DMS153 treated with DMSO at 0.1 percent for 48 hours (cell line): ENCODE measurements at regions not wholly inside any gene's neighbourhood (a gene's known extent, or its start where the extent isn't known, plus 50 kb on each side); places are given as distances from the start of the nearest gene placed in this dataset.
A peak's percentile ranks its signal among the peaks of the same experiment; 100 is the strongest.

Experiments
- DNase-seq: peaks from one replicate; lab custom pipeline; 2025; ENCODE audit not compliant: unreplicated experiment; lab: John Stamatoyannopoulos, UW

DNA sequence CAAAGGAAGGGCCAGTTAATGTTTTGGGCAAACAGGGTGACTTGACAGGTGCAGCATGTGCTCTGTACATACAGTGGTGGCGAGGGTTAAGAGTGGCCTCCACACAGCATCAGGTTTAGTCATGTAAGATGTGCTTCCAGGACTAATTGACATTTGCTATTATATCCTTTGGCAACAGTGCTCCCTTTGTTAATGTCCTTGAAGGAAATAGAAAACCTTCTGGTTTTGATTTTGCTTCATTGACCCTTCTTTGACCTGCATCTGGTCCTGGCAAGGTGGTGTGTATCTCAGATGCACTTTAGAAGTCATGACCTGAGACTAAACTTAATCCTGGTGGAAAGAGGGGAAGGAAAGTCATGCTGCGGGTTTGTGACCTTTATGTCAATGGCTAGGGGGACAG, 440.0 kb downstream of the ENC1 start:
- peak; percentile 39 for DNase-seq

- DNase-seq, result no peak
Observed at GRCh38 chr5:74199436-74200210, 440.9 kb downstream of the ENC1 start.

DNA sequence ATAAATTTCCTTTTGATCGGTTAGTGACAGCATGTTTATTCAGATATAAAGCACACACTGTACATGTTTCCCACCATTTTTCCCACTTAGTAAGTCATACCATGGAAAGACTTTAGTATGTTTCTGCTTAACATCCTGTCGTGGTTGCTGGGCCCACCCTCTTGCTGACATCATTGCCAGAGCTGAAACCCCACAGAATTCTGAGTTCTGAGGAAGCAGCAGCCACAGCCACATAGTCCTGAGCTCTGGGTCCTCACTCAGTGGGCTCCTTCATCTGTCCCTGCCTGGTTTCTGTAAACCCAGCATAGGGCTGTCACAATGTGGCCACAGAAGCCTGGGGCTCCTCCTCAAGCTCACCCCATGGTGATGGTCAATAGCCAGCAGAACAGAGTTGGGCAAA, 441.5 kb downstream of the ENC1 start:
- no peak for DNase-seq

DNA sequence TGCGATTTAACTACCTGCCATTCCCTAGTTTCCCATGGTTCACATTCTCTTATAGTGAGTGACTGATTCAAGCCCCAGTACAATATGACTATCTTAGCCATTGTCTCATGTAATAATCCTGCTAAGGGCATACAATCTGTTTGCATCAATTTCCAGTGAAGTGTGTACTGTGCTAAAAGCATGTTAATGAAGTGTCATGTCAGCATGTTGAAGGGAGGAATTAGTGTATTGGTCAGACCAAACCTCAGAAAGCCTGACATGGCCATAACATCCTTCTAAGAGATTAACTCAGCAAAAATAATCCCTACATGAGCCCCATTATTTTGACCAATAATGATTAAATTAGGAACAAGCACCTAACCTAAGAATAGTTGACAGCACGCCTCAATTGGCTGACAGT, 442.4 kb downstream of the ENC1 start:
- DNase-seq, result no peak

GRCh38 chr5:74196233-74196632, 444.3 kb downstream of the ENC1 start:
- DNase-seq, result no peak

DNA sequence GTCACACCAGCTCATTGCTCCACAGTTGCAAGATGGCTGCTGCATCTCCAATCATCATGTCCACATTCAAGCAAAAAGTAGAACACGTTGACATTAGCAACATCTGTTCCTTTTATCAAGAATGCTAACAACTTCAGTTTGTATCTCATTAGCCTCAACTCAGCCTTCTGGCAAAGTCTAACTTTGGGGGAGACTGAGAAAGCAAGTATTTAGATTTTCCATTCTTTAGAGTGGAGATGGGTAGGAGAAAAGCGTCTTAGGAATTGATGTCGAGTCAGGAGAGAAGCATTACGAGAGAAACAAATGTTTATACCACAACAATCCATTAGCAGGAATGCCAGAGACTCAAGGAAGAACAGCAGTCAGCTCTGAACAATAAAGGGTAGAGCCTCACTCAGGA, 446.3 kb downstream of the ENC1 start:
- no peak for DNase-seq

DNA sequence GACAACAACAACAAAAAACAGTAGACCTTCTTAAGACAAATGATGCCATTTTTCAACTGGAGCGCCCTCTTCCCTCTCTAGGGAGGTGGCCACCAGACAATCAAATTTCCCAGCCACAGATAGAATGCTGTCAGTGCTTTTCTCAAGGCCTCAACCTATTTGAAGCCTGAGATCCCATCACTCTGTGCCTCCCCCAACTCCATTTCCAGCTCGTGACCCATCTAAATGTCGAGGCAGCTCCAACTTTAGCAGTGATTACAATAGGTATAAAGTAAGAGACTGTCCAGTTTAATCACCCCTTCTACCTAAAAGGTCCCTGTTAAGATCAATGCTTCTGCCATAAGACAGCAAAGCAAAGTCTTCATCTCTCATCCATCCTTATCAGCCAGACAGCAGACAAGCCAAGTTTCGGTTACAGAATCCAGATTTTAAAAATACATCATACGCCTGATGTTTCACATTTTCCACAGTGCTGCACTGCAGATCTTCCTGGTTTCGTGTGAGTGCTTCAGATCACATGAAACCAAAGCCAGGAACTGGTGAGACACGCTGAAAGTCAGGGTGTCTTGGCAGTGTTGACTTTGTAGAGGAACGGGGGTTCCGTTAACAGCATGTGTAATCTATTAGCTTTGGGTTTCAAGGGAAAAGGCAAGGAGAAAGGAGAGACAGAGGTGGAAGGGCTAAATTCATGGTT, 447.8 kb downstream of the ENC1 start:
- DNase-seq, result no peak

DNA sequence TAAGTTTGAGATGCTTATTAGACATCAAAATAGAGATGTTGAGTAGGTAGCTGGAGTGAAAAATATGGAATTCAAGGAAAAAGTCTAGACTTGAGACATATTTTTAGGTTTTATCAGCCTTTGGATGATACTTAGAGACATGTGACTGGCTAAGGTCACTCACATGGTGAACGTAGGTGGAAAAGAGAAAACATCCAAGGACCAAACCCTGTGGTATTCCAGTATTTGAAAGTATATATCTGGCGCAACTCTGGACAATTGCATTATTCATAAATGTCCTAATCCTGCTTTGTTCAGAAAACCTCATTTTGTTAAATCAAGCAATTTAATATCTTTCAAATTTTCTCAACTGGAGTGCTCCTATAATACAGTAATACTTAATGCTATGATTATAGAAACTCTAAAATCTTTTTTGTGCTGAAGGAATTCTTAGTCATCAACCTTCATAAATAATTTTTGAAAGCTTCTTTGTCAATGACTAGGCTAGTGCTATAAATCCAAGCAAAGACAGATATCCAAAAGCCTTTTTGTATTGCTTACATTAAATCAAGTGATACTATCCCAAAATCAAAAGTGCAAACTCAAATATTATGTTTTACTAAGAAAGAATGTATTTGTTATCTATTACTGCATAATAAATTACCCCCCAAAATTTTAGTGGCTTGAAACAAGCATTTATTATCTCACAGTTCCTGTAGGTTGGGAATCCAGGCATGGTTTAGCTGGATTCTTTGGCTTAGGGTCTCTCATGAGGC, 452.0 kb downstream of the ENC1 start:
- DNase-seq, result no peak

DNA sequence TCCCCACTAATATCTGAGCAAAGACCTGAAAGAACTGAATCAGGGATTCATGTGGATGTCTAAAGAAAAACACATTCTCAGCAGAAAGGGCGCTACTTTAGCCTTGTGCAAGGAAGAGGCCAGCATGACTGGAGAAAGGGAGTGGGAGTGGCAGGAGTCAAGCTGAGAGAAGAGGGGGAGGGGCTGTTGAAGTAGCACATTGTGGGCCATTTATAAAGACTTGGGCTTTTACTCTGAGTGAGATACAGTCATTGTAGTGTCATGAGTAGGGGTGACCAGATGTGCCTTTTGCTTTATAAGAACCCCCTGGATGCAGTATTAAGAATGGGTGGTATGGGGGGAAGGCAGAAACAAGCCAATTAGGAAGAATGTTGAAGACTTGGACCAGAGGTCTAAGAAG, 452.8 kb downstream of the ENC1 start:
- DNase-seq, result no peak

DNA sequence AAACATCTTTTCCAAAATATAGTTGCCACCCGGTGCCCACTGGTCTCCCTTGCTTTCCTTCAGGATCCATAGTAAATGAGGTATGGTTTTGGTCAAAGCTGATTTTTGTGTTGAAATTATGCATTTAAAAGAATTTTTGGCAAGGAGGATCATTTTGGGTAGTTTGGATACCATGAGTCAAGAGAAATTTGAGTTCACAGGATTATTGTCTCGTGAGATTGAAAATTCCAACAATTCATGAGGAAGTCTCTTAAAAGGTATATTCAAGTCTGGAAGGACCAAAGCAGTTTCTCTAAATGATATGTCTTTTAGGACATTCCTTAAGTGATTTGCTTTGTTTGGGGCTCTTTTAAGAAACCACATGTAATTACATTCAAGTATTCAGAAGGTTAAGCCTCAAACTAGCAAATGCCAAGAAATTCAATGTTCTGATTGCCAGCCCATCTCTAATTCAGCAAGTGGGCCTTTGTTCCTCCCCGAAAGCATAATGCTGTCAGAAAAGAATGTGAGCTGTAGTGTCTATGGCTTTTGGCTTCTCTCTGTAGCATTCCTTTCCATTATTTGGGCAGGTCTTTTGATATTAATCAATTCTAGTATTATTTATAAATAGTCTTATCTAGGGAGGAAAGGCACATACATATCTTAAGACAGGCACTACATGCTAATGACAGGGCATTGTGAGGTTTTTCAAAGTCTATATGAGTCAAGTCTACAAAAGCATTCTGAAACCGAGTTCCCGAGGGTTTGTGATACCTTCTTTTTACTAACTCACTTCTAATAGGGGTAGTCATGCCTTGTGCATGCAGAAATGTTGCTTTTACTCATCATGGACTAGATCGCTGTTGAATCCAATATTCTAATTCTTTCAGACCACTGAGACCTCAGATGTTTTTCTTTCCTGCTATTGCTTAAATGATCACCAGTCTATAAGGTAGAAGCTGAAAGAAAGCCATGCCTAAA, 453.9 kb downstream of the ENC1 start:
- DNase-seq, result no peak

GRCh38 chr5:74185599-74185998, 454.9 kb downstream of the ENC1 start:
- DNase-seq, result no peak

DNA sequence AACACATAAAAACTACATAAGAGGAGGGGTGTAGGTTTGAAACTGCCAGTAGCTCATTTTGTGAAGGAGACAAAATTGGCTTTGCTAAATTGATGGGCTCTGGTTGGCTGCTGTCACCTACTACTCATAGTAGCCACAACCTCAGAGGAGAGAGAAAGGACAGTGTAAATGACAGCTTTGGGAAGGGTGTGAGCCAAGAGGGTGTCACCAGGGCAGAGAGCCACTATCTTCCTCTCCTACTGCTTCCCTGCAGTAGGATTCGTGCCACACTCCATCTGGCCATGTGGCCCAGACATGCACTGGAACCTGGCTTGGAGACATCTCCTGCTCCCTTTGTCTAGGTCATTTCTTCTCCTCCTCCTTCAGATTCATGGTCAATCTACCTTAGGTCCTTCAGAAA, 455.9 kb downstream of the ENC1 start:
- DNase-seq, result no peak

GRCh38 chr5:74183041-74183440, 457.5 kb downstream of the ENC1 start:
- DNase-seq, result no peak

DNA sequence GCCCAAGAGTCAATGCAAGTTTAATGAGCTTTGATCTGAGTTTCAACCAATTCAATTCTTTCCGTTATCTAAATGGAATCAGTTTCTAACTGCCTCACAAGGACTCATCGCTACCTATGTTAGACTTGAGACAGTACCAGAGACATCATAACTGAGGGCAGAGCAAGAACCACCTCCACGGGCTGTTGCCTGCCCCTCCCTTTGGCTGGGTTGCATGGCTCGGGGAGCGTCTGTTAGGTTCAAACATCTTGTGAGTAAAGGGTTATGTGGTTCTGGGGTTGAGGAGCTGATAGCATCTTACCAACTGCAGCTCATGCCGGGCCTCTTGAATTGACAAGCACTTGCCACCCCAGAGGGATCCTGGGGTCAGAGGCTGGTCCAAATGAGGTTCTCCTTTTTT, 457.9 kb downstream of the ENC1 start:
- no peak for DNase-seq

DNA sequence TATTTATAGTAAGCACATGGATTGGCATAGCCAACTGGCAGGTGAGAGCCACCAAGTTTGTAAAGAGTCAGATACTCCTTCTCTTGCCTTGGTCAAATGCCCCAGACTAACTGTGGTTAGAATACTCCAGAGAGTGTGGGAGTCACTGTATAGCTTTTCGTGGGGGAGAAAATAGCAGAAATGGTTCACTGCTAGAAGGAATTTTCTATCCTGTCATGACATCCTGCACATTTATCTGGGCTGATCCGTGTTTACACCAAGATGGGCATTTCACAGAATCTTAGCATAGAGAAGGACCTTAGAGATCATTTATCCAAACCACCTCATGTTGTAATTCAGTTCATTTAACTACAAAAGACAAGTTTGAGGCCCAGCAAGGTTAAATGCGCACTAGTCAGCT, 460.8 kb downstream of the ENC1 start:
- no peak for DNase-seq

DNA sequence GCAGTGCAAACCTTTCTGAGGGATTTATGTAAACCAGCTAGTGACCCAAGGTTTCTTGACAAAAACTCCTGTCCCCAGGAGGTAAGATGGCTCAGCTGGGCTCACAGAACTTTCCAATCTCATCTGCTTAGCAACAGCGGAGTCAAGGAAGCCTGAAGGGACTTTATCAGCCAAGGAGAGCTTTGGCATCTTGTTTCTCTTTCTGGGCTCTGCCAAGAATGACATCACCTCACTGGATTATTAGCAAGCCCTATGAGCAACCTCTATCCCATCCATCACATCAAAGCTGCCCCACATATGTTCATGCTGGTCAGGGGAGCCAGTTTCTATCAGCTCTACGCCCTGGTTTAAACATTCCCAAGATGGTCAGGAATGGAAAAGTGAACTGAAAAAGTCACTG, 461.3 kb downstream of the ENC1 start:
- DNase-seq, result no peak

- DNase-seq, result no peak
Observed at GRCh38 chr5:74177961-74178360, 462.6 kb downstream of the ENC1 start.

GRCh38 chr5:74174366-74174765, 466.2 kb downstream of the ENC1 start:
- no peak for DNase-seq

- no peak for DNase-seq
Observed at GRCh38 chr5:74173665-74174064, 466.9 kb downstream of the ENC1 start.

- DNase-seq, result no peak
Observed at GRCh38 chr5:74173241-74173640, 467.3 kb downstream of the ENC1 start.

GRCh38 chr5:74169701-74170100, 470.8 kb downstream of the ENC1 start:
- DNase-seq, result no peak
